HUES6 (cell line): ENCODE measurements at regions not wholly inside any gene's neighbourhood (a gene's known extent, or its start where the extent isn't known, plus 50 kb on each side); places are given as distances from the start of the nearest gene placed in this dataset.
A peak's percentile ranks its signal among the peaks of the same experiment; 100 is the strongest.

Experiments used
- H3K27ac ChIP-seq: 2 replicates; pipeline ENCODE4 v1.7.0; 2013; ENCODE audit warnings: low read depth, mild to moderate bottlenecking, low read length, inconsistent platforms
- H3K27me3 ChIP-seq: 2 replicates; pipeline ENCODE4 v1.6.1; 2013; ENCODE audit warnings: low read length; ENCODE audit not compliant: control insufficient read depth, insufficient read depth
- H3K36me3 ChIP-seq: 2 replicates; pipeline ENCODE4 v1.6.1; 2013; ENCODE audit warnings: low read length; ENCODE audit not compliant: control insufficient read depth, insufficient read depth
- H3K4me1 ChIP-seq: 2 replicates; pipeline ENCODE4 v1.6.1; 2013; ENCODE audit warnings: low read length; ENCODE audit not compliant: control insufficient read depth, insufficient read depth
- H3K4me3 ChIP-seq: 2 replicates; pipeline ENCODE4 v1.5.1; 2013; ENCODE audit warnings: low read depth, low read length
- H3K9ac ChIP-seq: one replicate; pipeline ENCODE4 v1.6.1; 2013; ENCODE audit warnings: mild to moderate bottlenecking, low read length
- H3K9me3 ChIP-seq: 2 replicates; pipeline ENCODE4 v1.6.1; 2013; ENCODE audit warnings: low read depth, low read length; ENCODE audit not compliant: control insufficient read depth, insufficient read depth

- H3K9me3 ChIP-seq = no peaks in the 10 kb centered on the region
- no peak overlapping the region for H3K27ac ChIP-seq
- H3K4me3 ChIP-seq = no peak overlapping the region
- no peaks in the 10 kb centered on the region for H3K27me3 ChIP-seq
- no peak overlapping the region for H3K9ac ChIP-seq
- no peaks in the 10 kb centered on the region for H3K36me3 ChIP-seq
- H3K4me1 ChIP-seq = peaks cover 29% of the 10 kb centered on the region; the same call in 1 of the 2 replicates
Measured at GRCh38 chr5:89450149-89450538, 567.2 kb upstream of the MEF2C start.

- Histone ChIP-seq H3K4me3 (no peak overlapping the region), H3K9me3 (no peaks in the 10 kb centered on the region), H3K27me3 (no peaks in the 10 kb centered on the region), H3K27ac (no peak overlapping the region), H3K9ac (no peak overlapping the region), H3K4me1 (peaks cover 29% of the 10 kb centered on the region; the same call in 1 of the 2 replicates), H3K36me3 (no peaks in the 10 kb centered on the region)
Measured at GRCh38 chr5:89449392-89450148, 566.6 kb upstream of the MEF2C start.

GRCh38 chr5:89447027-89447426 is 564.0 kb upstream of the MEF2C start:
- Histone ChIP-seq H3K4me1 (peaks cover 29% of the 10 kb centered on the region; the same call in 1 of the 2 replicates), H3K27ac (peak overlapping the region; percentile 54; the same call in 1 of the 2 replicates), H3K9ac (no peak overlapping the region), H3K27me3 (no peaks in the 10 kb centered on the region), H3K36me3 (no peaks in the 10 kb centered on the region), H3K9me3 (no peaks in the 10 kb centered on the region), H3K4me3 (no peak overlapping the region)

- Histone ChIP-seq H3K4me1 (peaks cover 16% of the 10 kb centered on the region; the same call in 1 of the 2 replicates), H3K27ac (no peak overlapping the region), H3K9me3 (no peaks in the 10 kb centered on the region), H3K27me3 (no peaks in the 10 kb centered on the region), H3K4me3 (no peak overlapping the region), H3K36me3 (no peaks in the 10 kb centered on the region), H3K9ac (no peak overlapping the region)
Measured at GRCh38 chr5:89445106-89445745, 562.2 kb upstream of the MEF2C start.

- no peak overlapping the region for H3K27ac ChIP-seq
Measured at GRCh38 chr5:89444088-89444487, 561.1 kb upstream of the MEF2C start.

GRCh38 chr5:89443508-89443907 is 560.5 kb upstream of the MEF2C start:
- H3K4me3 ChIP-seq = no peak overlapping the region
- H3K27me3 ChIP-seq = no peaks in the 10 kb centered on the region
- peaks cover 14% of the 10 kb centered on the region; the same call in 1 of the 2 replicates for H3K4me1 ChIP-seq
- H3K36me3 ChIP-seq = no peaks in the 10 kb centered on the region
- no peaks in the 10 kb centered on the region for H3K9me3 ChIP-seq
- H3K9ac ChIP-seq = no peak overlapping the region
- no peak overlapping the region for H3K27ac ChIP-seq

More at GRCh38 chr5:89444088-89444487, 561.1 kb upstream of the MEF2C start:
- H3K36me3 ChIP-seq = no peaks in the 10 kb centered on the region
- H3K9me3 ChIP-seq = no peaks in the 10 kb centered on the region
- H3K27me3 ChIP-seq = no peaks in the 10 kb centered on the region
- no peak overlapping the region for H3K4me3 ChIP-seq
- no peak overlapping the region for H3K9ac ChIP-seq
- peaks cover 14% of the 10 kb centered on the region; the same call in 1 of the 2 replicates for H3K4me1 ChIP-seq

GRCh38 chr5:89441965-89442364 is 559.0 kb upstream of the MEF2C start:
- no peaks in the 10 kb centered on the region for H3K36me3 ChIP-seq
- H3K4me1 ChIP-seq = peaks cover under 1% of the 10 kb centered on the region; the same call in 1 of the 2 replicates
- no peak overlapping the region for H3K4me3 ChIP-seq
- no peaks in the 10 kb centered on the region for H3K9me3 ChIP-seq
- H3K9ac ChIP-seq = no peak overlapping the region
- H3K27ac ChIP-seq = no peak overlapping the region
- H3K27me3 ChIP-seq = no peaks in the 10 kb centered on the region

- H3K9ac ChIP-seq = no peak overlapping the region
- H3K4me3 ChIP-seq = no peak overlapping the region
- no peaks in the 10 kb centered on the region for H3K36me3 ChIP-seq
- no peaks in the 10 kb centered on the region for H3K27me3 ChIP-seq
- H3K27ac ChIP-seq = no peak overlapping the region
- H3K9me3 ChIP-seq = no peaks in the 10 kb centered on the region
- no peaks in the 10 kb centered on the region for H3K4me1 ChIP-seq
Measured at GRCh38 chr5:89440670-89441069, 557.7 kb upstream of the MEF2C start.

- Histone ChIP-seq H3K9me3 (no peaks in the 10 kb centered on the region), H3K4me3 (no peak overlapping the region), H3K9ac (no peak overlapping the region), H3K36me3 (no peaks in the 10 kb centered on the region), H3K4me1 (no peaks in the 10 kb centered on the region), H3K27me3 (no peaks in the 10 kb centered on the region), H3K27ac (no peak overlapping the region)
Measured at GRCh38 chr5:89437450-89438435, 554.8 kb upstream of the MEF2C start.

GRCh38 chr5:89436464-89436863 is 553.5 kb upstream of the MEF2C start:
- Histone ChIP-seq H3K36me3 (no peaks in the 10 kb centered on the region), H3K27me3 (no peaks in the 10 kb centered on the region), H3K9me3 (no peaks in the 10 kb centered on the region), H3K4me1 (no peaks in the 10 kb centered on the region), H3K9ac (no peak overlapping the region), H3K27ac (no peak overlapping the region), H3K4me3 (no peak overlapping the region)
